ENCODE measurements at regions not wholly inside any gene's neighbourhood (a gene's known extent, or its start where the extent isn't known, plus 50 kb on each side); places are given as distances from the start of the nearest gene placed in this dataset.

DNA sequence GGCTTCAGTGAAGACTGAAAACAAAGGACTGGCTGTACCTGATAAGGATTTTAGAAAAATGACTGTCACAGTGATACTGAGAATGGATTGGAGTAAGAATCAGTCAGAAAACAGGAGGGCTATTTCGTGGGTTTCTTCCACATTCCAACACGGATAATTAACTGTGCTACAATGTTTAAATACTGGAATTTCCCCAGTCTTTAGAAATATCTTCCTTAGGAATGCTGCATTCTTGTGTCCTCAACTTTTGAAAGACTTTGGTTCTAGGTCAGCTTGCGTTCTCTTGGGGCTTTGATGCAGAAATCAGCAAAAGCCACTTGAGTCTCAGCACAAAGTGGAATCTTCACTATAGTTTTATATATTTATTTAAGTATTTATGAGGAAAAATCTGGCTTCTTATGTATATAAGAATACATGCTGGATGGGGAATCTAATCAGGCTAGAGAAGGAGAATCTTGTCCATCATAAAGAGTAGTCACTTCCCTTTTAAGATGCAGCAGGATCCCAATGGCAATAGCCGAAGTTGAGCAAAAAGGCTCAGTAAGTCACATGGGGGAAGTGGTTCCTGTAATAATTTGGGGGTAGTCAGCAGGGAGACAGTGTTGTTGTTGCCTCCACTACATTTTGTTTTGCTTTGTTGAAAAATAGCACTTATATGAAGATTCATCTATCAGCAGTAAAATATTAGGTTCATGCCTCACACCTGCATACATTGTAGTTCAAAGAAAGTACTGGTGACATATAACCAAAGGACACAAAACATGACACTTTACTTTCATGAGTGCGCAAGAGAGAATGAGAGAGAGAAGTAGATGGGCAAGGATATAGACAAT, 86.0 kb downstream of the CH25H start:
- no peak overlapping the region for H3K27ac ChIP-seq (ENCODE audit: low read length, poor library complexity, severe bottlenecking)
- no peaks in the 10 kb centered on the region for H3K27me3 ChIP-seq (ENCODE audit: control insufficient read depth in 1 of 2, insufficient read depth in 1 of 2, low read length in 2 of 2)
- H2BK12ac ChIP-seq (ENCODE audit: low read length in 2 of 2): no peak overlapping the region
- no peaks in the 10 kb centered on the region for H3K79me1 ChIP-seq (replicated peaks; ENCODE audit: low read length, poor library complexity, severe bottlenecking)
- peak; percentile 42 for DNase-seq
- no peak overlapping the region for H3K4me2 ChIP-seq (ENCODE audit: low read length, poor library complexity, severe bottlenecking)
- no peak overlapping the region for H4K8ac ChIP-seq (ENCODE audit: low read length)
- no peak overlapping the region for H4K91ac ChIP-seq (ENCODE audit: low read length)
- no peak overlapping the region for H2BK120ac ChIP-seq (ENCODE audit: low read depth, low read length)
- H3K9me3 ChIP-seq (ENCODE audit: control insufficient read depth, low read length): no peaks in the 10 kb centered on the region
- no peak overlapping the region for H2BK15ac ChIP-seq (ENCODE audit: low read depth, poor library complexity, severe bottlenecking)
- no peak overlapping the region for H3K14ac ChIP-seq (ENCODE audit: low read length in 2 of 2)
- no peak overlapping the region for H3K23ac ChIP-seq (ENCODE audit: low read length in 2 of 2)
- no peaks in the 10 kb centered on the region for H3K36me3 ChIP-seq (ENCODE audit: control insufficient read depth in 1 of 2, insufficient read depth in 2 of 2, low read depth in 1 of 2, low read length in 2 of 2)
- peak overlapping the region in 1 of 2 experiments; percentile 48 for H3K18ac ChIP-seq (ENCODE audit: low read depth in 1 of 2, low read length in 2 of 2)
- H3K9ac ChIP-seq (ENCODE audit: low read length): no peak overlapping the region
- no peak overlapping the region for H2AFZ ChIP-seq (ENCODE audit: low read depth, low read length)
- no peak overlapping the region for H3K4me3 ChIP-seq (ENCODE audit: insufficient read depth in 1 of 2, low read depth in 1 of 2, low read length in 2 of 2)
- 96% methylated on average over 2 of the region's 5 CpGs for WGBS
- no peak overlapping the region for H2BK5ac ChIP-seq (ENCODE audit: low read depth, low read length, poor library complexity, severe bottlenecking)
- peaks cover 2% of the 10 kb centered on the region for H3K4me1 ChIP-seq (ENCODE audit: control insufficient read depth, insufficient read depth, low read depth, low read length)
- no peak overlapping the region for H2AK5ac ChIP-seq (ENCODE audit: low read length, severe bottlenecking)
- no peak overlapping the region for H3K4ac ChIP-seq (ENCODE audit: low read depth in 1 of 2, low read length in 2 of 2)

DNA sequence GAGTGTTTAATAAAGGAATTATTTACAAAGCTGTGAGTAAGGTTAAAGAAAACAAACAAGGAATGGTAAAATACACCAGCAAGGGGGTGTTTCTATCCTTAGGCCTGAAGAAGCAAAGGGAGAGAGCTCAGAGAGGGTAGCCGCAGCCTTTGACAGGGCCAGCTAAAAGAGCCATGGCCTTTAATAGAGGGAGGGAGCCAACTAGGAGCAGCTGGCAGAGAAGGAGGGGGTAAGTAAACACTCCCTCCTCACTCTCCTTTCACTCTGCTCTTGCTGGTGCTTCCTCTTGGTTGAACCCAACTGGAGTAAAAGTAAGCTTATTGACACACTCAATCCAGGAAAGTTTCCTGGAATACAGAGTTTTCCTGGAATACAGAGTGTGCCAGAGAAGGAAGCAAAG, 87.5 kb downstream of the CH25H start:
- Histone ChIP-seq H3K4me3 (ENCODE audit: insufficient read depth in 1 of 2, low read depth in 1 of 2, low read length in 2 of 2) (no peak overlapping the region), H3K23ac (ENCODE audit: low read length in 2 of 2) (no peak overlapping the region), H4K91ac (ENCODE audit: low read length) (no peak overlapping the region), H3K4ac (ENCODE audit: low read depth in 1 of 2, low read length in 2 of 2) (no peak overlapping the region), H2BK12ac (ENCODE audit: low read length in 2 of 2) (no peak overlapping the region), H3K27me3 (ENCODE audit: control insufficient read depth in 1 of 2, insufficient read depth in 1 of 2, low read length in 2 of 2) (no peaks in the 10 kb centered on the region), H3K14ac (ENCODE audit: low read length in 2 of 2) (no peak overlapping the region), H2AFZ (ENCODE audit: low read depth, low read length) (no peak overlapping the region), H3K4me2 (ENCODE audit: low read length, poor library complexity, severe bottlenecking) (no peak overlapping the region), H3K36me3 (ENCODE audit: control insufficient read depth in 1 of 2, insufficient read depth in 2 of 2, low read depth in 1 of 2, low read length in 2 of 2) (no peaks in the 10 kb centered on the region), H3K4me1 (ENCODE audit: control insufficient read depth, insufficient read depth, low read depth, low read length) (peaks cover 2% of the 10 kb centered on the region), H3K9me3 (ENCODE audit: control insufficient read depth, low read length) (no peaks in the 10 kb centered on the region), H3K79me1 (replicated peaks; ENCODE audit: low read length, poor library complexity, severe bottlenecking) (no peaks in the 10 kb centered on the region), H3K9ac (ENCODE audit: low read length) (no peak overlapping the region), H2AK5ac (ENCODE audit: low read length, severe bottlenecking) (no peak overlapping the region), H3K27ac (ENCODE audit: low read length, poor library complexity, severe bottlenecking) (no peak overlapping the region), H2BK15ac (ENCODE audit: low read depth, poor library complexity, severe bottlenecking) (no peak overlapping the region), H2BK5ac (ENCODE audit: low read depth, low read length, poor library complexity, severe bottlenecking) (no peak overlapping the region), H3K18ac (ENCODE audit: low read depth in 1 of 2, low read length in 2 of 2) (no peak overlapping the region), H2BK120ac (ENCODE audit: low read depth, low read length) (no peak overlapping the region), H4K8ac (ENCODE audit: low read length) (no peak overlapping the region)
- 100% methylated on average over 1 of the region's 1 CpG for WGBS
- no peak for DNase-seq

DNA sequence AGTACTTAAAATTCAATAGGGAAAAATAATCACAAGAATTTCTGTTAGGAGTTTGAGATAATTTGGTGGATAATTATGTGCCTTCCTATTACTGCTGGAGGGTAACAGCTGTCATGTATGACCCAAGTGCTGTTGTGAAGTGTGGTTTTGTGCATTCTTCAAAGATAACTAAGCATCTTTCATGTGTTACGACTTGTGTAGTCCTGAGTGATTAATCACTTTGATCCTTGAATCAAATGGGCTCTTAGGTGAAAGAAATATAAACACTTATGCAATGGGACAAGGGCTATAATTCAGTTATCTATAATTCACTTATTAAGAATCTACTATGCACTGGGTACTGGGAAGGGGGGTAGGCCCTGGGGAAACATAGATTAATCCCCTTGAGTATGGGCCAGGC, 89.0 kb downstream of the CH25H start:
- H3K27ac ChIP-seq (ENCODE audit: low read length, poor library complexity, severe bottlenecking): no peak overlapping the region
- no peak overlapping the region for H4K91ac ChIP-seq (ENCODE audit: low read length)
- peak; percentile 40 for DNase-seq
- H3K9ac ChIP-seq (ENCODE audit: low read length): no peak overlapping the region
- no peak overlapping the region for H3K4ac ChIP-seq (ENCODE audit: low read depth in 1 of 2, low read length in 2 of 2)
- no peak overlapping the region for H2BK15ac ChIP-seq (ENCODE audit: low read depth, poor library complexity, severe bottlenecking)
- no peak overlapping the region for H3K4me3 ChIP-seq (ENCODE audit: insufficient read depth in 1 of 2, low read depth in 1 of 2, low read length in 2 of 2)
- no peak overlapping the region for H2AFZ ChIP-seq (ENCODE audit: low read depth, low read length)
- H3K14ac ChIP-seq (ENCODE audit: low read length in 2 of 2): no peak overlapping the region
- H2BK5ac ChIP-seq (ENCODE audit: low read depth, low read length, poor library complexity, severe bottlenecking): no peak overlapping the region
- no CpG with 5 or more reads among the region's 1 CpG for WGBS
- H3K4me2 ChIP-seq (ENCODE audit: low read length, poor library complexity, severe bottlenecking): no peak overlapping the region
- H3K18ac ChIP-seq (ENCODE audit: low read depth in 1 of 2, low read length in 2 of 2): no peak overlapping the region
- no peaks in the 10 kb centered on the region for H3K27me3 ChIP-seq (ENCODE audit: control insufficient read depth in 1 of 2, insufficient read depth in 1 of 2, low read length in 2 of 2)
- no peak overlapping the region for H4K8ac ChIP-seq (ENCODE audit: low read length)
- no peak overlapping the region for H2AK5ac ChIP-seq (ENCODE audit: low read length, severe bottlenecking)
- H3K4me1 ChIP-seq (ENCODE audit: control insufficient read depth, insufficient read depth, low read depth, low read length): peaks cover 2% of the 10 kb centered on the region
- no peak overlapping the region for H2BK120ac ChIP-seq (ENCODE audit: low read depth, low read length)
- H3K36me3 ChIP-seq (ENCODE audit: control insufficient read depth in 1 of 2, insufficient read depth in 2 of 2, low read depth in 1 of 2, low read length in 2 of 2): no peaks in the 10 kb centered on the region
- peaks cover 1% of the 10 kb centered on the region for H3K9me3 ChIP-seq (ENCODE audit: control insufficient read depth, low read length)
- no peak overlapping the region for H3K23ac ChIP-seq (ENCODE audit: low read length in 2 of 2)
- no peak overlapping the region for H2BK12ac ChIP-seq (ENCODE audit: low read length in 2 of 2)
- no peaks in the 10 kb centered on the region for H3K79me1 ChIP-seq (replicated peaks; ENCODE audit: low read length, poor library complexity, severe bottlenecking)

DNA sequence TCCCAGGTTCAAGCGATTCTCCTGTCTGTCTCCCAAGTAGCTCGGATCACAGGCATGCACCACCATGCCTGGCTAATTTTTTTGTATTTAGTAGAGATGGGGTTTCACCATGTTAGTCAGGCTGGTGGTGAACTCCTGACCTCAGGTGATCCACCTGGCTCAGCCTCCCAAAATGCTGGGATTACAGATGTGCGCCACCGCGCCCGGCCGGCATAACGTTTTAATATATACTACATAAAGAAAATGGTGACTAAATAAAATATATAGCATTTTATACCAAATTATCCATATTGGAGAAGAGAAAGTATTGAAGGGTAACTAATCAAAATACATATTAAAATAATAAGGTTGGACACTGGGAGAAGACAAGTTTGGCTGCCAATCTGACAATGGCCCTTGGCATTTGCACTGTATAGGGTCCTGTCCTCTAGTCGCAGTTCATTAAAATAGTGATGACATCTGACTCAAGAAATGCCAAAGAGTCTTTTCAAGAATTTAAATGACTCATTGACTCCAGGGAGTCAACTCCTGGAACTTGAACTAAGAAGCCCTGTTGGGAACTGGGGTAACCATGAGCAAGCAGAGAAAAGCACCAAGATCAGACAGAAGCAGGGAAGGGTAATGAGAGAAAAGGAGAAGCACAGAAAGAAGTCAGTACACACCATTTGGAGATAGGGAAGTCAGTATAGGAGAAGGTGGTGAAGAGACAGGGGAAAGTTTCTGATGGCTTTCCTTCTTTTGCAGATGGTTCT, 91.1 kb downstream of the CH25H start:
- H3K27ac ChIP-seq (ENCODE audit: low read length, poor library complexity, severe bottlenecking): no peak overlapping the region
- H3K18ac ChIP-seq (ENCODE audit: low read depth in 1 of 2, low read length in 2 of 2): no peak overlapping the region
- H4K91ac ChIP-seq (ENCODE audit: low read length): no peak overlapping the region
- no peak overlapping the region for H3K14ac ChIP-seq (ENCODE audit: low read length in 2 of 2)
- WGBS: 77% methylated on average over 3 of the region's 9 CpGs
- no peak overlapping the region for H2AK5ac ChIP-seq (ENCODE audit: low read length, severe bottlenecking)
- H2BK5ac ChIP-seq (ENCODE audit: low read depth, low read length, poor library complexity, severe bottlenecking): no peak overlapping the region
- no peaks in the 10 kb centered on the region for H3K79me1 ChIP-seq (replicated peaks; ENCODE audit: low read length, poor library complexity, severe bottlenecking)
- no peak overlapping the region for H3K4ac ChIP-seq (ENCODE audit: low read depth in 1 of 2, low read length in 2 of 2)
- no peak overlapping the region for H3K9ac ChIP-seq (ENCODE audit: low read length)
- H3K4me3 ChIP-seq (ENCODE audit: insufficient read depth in 1 of 2, low read depth in 1 of 2, low read length in 2 of 2): no peak overlapping the region
- H3K23ac ChIP-seq (ENCODE audit: low read length in 2 of 2): no peak overlapping the region
- H3K4me2 ChIP-seq (ENCODE audit: low read length, poor library complexity, severe bottlenecking): no peak overlapping the region
- H2AFZ ChIP-seq (ENCODE audit: low read depth, low read length): no peak overlapping the region
- no peak overlapping the region for H4K8ac ChIP-seq (ENCODE audit: low read length)
- H3K9me3 ChIP-seq (ENCODE audit: control insufficient read depth, low read length): peaks cover 3% of the 10 kb centered on the region
- DNase-seq: peak; percentile 47
- H2BK12ac ChIP-seq (ENCODE audit: low read length in 2 of 2): no peak overlapping the region
- no peaks in the 10 kb centered on the region for H3K27me3 ChIP-seq (ENCODE audit: control insufficient read depth in 1 of 2, insufficient read depth in 1 of 2, low read length in 2 of 2)
- no peaks in the 10 kb centered on the region for H3K36me3 ChIP-seq (ENCODE audit: control insufficient read depth in 1 of 2, insufficient read depth in 2 of 2, low read depth in 1 of 2, low read length in 2 of 2)
- H2BK120ac ChIP-seq (ENCODE audit: low read depth, low read length): no peak overlapping the region
- H3K4me1 ChIP-seq (ENCODE audit: control insufficient read depth, insufficient read depth, low read depth, low read length): peaks cover 2% of the 10 kb centered on the region
- no peak overlapping the region for H2BK15ac ChIP-seq (ENCODE audit: low read depth, poor library complexity, severe bottlenecking)
